NCI-H2029 treated with DMSO at 0.1 percent for 48 hours (cell line): ENCODE measurements at regions not wholly inside any gene's neighbourhood (a gene's known extent, or its start where the extent isn't known, plus 50 kb on each side); places are given as distances from the start of the nearest gene placed in this dataset.

ENCODE experiments used
- DNase-seq: peaks from one replicate; lab custom pipeline; 2025; lab: John Stamatoyannopoulos, UW

DNA sequence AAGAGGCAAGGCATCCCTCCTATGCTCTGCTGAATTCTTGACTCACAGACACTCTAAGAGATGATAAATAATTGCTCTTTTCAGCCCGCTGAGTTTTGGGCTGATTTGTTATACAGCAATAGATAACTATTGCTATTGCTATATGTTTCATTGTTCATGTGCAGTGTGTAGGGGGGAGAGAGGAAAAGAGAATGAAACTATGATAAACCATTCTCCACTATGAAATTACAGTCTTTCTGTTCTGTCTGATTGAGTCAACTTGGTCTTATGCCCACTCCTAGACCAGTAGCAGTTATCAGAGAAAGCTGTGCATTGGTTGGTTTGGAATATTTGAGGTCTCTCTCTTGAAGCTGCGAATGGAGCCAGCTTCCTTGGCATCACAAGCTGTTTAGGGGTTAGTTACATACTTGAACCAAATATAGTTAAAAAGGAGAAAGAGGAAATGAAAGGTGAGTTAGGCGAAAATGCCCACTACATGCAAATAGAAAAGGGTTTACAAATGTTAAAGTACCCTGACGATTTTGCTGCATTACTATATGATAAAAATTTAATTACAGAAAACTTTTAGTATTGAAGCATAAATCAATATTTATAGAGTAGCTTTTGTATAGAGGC is 136.3 kb upstream of the ACTBL2 start:
- DNase-seq = no peak

GRCh38 chr5:57613741-57614140 is 131.1 kb upstream of the ACTBL2 start:
- no peak for DNase-seq

DNA sequence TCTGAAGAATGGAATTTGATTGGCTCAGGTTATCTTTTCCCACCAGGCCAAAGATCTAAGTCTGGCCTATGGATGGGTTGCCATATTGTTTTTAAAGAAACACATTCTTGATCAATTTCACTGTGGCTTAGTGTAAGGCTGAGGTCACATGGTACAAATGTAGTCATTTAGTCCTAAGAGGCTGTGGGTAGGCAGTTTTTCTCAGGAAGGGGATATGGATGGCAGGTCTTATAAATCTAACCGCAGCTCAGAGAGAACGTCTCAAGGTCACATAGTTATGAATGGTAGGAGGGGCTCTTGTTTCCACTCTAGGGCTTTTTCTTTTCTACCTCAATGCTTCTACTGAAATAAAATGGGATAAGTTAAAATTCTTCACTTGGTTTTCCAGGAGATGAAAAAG is 128.6 kb upstream of the ACTBL2 start:
- DNase-seq = no peak

- DNase-seq = no peak
These were observed 125.9 kb upstream of the ACTBL2 start for GRCh38 chr5:57608542-57608941.

GRCh38 chr5:57601996-57602395 is 119.4 kb upstream of the ACTBL2 start:
- no peak for DNase-seq

DNA sequence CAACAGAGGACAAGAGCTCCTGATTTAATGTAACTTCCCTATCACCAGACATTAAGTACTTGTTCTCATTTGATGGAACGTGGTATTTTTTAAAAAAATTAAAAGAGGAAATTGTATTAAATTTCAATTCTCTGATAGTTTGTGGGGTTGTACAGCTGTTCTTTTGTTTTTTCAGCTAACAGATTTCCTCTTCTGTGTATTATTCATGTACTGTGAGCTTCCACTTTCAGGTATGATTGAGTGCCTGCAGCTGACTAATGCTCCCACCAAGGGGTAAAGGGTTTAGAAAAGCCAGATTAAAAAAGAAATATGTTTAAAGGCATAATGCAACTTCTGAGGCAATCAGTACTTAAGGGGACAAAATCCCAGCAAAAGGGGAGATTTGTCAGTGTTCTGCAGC is 117.7 kb upstream of the ACTBL2 start:
- no peak for DNase-seq

DNA sequence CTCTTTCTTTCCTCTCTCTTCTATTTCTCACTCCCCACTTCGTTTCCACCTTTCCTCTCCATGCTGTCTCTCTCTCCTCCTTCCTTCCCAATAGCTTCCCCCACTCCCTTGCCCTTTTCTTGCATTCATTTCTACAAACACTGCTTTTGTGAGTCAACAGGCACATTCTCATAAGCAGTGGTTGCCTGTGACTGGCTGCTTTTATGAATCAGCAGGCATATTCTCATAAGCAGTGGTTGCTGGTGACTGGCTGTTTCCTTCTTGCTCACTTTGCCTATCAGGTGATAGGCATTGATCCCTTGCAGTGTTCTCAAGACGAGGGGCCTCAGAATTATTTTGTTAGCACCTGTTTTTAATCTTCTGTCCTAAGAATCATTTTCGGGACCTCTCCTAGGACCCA is 116.1 kb upstream of the ACTBL2 start:
- DNase-seq = no peak

GRCh38 chr5:57598097-57598496 is 115.5 kb upstream of the ACTBL2 start:
- DNase-seq = no peak

- no peak for DNase-seq
These were observed 112.9 kb upstream of the ACTBL2 start for GRCh38 chr5:57595523-57595991.

DNA sequence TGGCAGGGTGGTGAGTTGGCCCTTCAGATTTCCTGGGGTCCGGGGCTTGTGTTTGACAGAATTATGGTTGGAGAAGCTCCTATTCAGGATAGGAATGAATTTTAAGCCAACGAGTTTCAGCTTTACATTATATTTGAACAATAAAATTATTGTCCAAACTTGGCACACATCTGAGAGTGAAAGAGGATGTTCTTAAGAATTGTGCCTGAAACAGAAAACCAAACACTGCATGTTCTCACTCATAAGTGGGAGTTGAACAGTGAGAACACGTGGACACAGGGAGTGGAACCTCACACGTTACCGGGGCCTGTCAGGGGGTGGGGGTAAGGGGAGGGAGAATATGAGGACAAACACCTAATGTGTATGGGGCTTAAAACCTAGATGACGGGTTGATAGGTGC is 111.8 kb upstream of the ACTBL2 start:
- DNase-seq = no peak

DNA sequence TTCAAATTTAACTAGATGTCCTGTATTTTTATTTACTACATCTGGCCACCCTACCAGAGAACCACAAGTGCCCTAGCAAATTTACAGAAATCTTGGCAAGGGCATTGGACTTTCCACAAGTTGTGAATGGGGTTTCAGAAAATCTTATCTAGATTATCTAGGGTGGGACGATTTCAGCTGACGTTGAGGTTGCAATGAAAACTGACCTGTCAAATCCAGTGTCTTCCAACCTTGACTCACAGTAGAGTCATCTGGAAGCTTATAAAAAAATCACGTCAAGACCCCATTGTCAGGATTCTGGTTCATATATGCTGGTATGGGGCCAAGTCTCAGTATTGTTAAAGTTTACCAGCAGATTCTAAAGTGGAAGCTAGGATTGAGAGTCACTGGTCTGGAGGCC is 109.6 kb upstream of the ACTBL2 start:
- DNase-seq = no peak

DNA sequence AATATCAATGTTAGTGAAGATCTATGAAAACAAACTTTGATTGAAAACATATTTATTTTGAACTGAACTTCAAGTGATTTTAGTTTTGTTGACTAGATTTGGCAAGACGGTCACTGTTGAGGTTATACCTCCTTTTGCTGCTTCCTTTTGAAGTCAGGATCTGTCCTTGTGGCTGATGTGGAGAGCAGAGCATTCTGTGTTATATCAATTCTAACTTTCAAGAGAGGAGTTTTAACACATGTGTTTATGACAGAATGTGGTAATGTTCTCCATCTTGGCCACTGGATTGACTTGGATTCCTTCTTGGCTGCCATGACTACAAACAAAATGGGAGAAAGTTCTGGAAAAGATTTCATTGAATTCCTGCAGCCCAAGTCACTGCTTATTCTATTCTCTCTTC is 104.0 kb upstream of the ACTBL2 start:
- DNase-seq = no peak

DNA sequence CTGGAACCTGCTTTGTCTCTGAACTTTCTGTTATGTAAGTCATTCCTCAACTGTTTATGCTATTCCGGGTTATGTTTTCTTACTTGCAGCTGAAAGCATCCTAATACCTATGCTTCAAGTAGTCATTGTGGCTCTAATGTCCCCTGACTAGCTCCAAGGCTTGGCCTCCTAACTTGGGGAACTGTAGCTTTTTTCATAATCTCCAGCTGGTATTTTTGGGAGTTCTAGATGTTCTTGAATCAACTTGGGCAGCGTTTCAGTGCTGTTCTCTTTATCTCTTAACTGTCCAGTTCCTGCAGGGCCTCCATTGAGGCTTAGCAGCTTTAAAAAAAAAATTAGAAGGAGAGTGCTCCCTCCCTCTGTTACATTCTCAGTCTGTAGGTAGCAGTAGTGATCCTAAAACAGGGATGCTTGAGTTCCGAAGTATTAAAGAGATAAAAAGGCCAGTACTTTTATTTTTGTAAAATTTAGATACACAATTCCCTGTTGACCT is 100.0 kb upstream of the ACTBL2 start:
- no peak for DNase-seq

- no peak for DNase-seq
These were observed 99.2 kb upstream of the ACTBL2 start for GRCh38 chr5:57581772-57582171.

DNA sequence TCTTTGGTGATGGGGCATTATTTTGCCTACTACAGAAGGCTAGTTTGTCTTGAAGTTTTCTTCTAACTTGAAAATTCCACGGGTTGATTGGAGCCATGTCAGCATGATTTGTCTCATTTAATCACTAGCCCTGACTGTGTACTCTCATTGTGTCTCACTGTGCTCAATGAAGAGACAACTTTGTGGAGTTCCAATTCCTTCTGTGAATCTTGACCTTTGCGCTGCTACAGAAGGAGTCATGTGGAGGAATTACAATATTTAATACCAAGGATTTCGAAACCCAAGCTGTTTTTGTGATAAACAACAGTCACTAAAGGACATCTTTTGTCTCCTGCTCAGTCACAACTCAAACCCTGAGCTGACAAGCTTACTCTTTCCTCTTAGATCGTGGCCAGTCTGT is 98.6 kb upstream of the ACTBL2 start:
- no peak for DNase-seq

DNA sequence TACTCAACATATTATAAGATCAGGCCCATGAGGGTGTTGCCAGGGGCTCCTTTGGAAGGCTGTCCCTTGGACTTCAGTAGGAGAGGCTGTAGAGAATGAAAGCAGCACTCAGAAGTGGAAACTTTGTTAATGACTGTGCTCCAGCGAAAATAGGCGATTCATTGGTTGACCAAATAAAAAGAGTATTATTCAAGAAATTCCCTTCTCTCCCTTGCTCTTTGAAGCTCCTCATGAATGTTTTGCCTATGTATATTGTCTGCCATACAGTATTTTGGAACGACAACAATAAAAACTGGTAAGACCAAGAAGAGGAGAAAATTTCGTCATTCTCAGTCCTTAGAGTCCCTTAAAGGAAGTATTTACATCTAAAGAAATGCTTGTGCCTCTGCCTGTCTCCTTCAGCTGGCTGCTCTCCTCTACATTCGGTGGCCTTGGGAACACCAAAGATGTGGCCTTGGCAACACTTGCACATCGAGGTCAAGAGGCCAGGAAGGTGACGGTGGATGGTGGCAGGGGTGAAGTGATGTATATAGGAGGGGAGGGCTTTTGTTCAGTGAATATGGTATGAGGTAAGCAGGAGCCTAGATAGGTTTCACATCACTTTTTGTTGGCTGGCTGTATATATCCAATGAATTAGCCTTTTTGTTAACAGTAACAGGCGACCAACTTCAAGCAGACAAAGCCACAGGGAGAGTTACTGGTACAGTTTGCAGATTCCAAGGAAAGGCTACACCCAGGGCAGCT is 95.0 kb upstream of the ACTBL2 start:
- DNase-seq = no peak

DNA sequence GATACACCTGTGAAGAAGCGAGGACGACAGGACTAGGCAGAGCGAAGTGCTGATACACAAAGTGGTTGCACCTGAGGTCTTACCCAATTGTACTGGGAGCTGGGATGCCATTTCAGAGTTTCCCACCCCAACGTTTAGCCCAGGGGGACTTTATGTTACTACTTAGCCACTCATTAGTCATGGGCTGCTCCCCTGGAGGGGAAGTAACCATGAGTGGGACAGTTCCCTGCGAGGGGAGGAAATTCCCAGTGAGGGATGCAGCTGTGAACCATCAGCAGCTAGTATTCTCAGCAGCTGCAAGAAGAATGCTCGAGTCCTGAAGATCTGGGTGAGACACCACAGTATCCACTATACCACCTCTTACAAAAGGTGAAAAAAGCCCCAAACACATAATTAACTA is 93.7 kb upstream of the ACTBL2 start:
- DNase-seq = no peak

DNA sequence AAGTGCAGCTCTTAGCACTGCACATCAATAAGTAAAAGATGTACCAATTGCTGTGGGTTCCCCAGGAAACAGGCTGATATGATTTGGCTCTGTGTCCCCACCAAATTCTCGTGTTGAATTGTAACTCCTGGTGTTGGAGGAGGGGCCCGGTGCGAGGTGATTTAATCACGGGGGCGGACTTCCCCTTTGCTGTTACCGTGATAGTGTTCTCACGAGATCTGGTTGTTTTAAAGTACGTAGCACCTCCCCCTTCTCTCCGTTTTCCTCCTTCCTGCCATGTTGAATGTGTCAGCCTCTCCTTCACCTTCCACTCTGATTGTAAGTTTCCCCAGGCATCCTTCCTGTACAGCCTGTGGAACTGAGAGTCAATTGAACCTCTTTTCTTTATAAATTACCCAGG is 93.2 kb upstream of the ACTBL2 start:
- no peak for DNase-seq

DNA sequence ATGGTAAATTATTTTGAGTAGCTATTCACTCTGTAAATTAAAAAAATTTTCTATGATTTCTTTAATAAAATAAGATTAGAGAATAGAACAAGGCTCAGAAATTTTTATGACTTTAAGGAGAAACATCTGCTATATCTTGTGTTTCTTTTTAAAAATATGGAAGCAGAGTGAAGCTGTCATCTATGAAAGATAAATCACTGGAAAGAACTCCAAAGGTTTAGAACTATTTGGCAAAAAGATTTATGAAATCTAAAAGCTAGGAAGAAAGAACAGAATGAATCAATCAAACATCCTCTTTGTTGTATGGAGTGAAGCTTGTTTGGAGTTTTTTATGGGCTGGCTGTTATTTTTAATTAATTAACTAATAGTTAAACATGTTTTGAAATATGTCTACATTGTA is 89.8 kb upstream of the ACTBL2 start:
- DNase-seq = no peak

DNA sequence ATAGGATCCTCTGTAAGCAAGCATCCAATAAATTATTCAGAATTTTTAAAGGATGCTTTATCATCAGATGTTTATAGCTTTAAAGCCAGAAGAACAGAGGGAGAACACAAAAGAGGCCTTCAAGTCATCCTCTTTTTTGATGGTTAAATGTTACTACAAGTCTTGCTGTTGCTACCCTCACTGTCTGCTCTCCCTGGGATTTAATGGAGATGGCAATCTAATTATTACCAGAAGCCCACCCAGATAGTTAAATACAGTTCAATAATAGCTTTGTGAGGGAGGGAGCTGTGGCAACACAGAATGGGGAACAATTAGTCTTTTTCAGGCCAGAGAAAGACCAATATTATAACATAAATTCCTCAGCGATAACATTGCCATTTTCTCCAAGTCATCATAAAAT is 87.0 kb upstream of the ACTBL2 start:
- DNase-seq = no peak

GRCh38 chr5:57568136-57568535 is 85.5 kb upstream of the ACTBL2 start:
- no peak for DNase-seq

- DNase-seq = no peak
These were observed 84.3 kb upstream of the ACTBL2 start for GRCh38 chr5:57566914-57567313.

GRCh38 chr5:57561231-57561842 is 78.7 kb upstream of the ACTBL2 start:
- no peak for DNase-seq
